CD4-positive, alpha-beta T cell treated with Interleukin-15 for 1 hour (primary cell): ENCODE measurements at regions not wholly inside any gene's neighbourhood (a gene's known extent, or its start where the extent isn't known, plus 50 kb on each side); places are given as distances from the start of the nearest gene placed in this dataset.
"Not testable (repeated sequence)": the region's sequence is repeated elsewhere in the genome, so short reads cannot be mapped to it uniquely, and the experiment has no call there.

Experiments
- DNase-seq: peaks from one replicate; pipeline ENCODE4 v3.0.0-alpha.2; 2020

GRCh38 chr5:72692651-72693442 lies 123.6 kb upstream of the TNPO1 start:
- DNase-seq = no peak

- no peak for DNase-seq
Measured at GRCh38 chr5:72692231-72692637, 124.2 kb upstream of the TNPO1 start.

GRCh38 chr5:72691751-72692150 lies 124.7 kb upstream of the TNPO1 start:
- no peak for DNase-seq

GRCh38 chr5:72688916-72689315 lies 127.5 kb upstream of the TNPO1 start:
- DNase-seq = no peak

- no peak for DNase-seq
Measured at GRCh38 chr5:72687288-72687687, 129.2 kb upstream of the TNPO1 start.

GRCh38 chr5:72682561-72682960 lies 133.9 kb upstream of the TNPO1 start:
- no peak for DNase-seq

- no peak for DNase-seq
Measured at GRCh38 chr5:72681781-72682180, 134.7 kb upstream of the TNPO1 start.

GRCh38 chr5:72677447-72677846 lies 139.0 kb upstream of the TNPO1 start:
- no peak for DNase-seq

GRCh38 chr5:72676831-72677230 lies 139.6 kb upstream of the TNPO1 start:
- DNase-seq = not testable (repeated sequence)

- no peak for DNase-seq
Measured at GRCh38 chr5:72673623-72674022, 142.8 kb upstream of the TNPO1 start.

GRCh38 chr5:72673180-72673579 lies 143.3 kb upstream of the TNPO1 start:
- DNase-seq = no peak

GRCh38 chr5:72667708-72668107 lies 148.8 kb upstream of the TNPO1 start:
- DNase-seq = no peak

- DNase-seq = no peak
Measured at GRCh38 chr5:72662936-72663335, 153.5 kb upstream of the TNPO1 start.

GRCh38 chr5:72662305-72662704 lies 154.2 kb upstream of the TNPO1 start:
- no peak for DNase-seq

- no peak for DNase-seq
Measured at GRCh38 chr5:72661405-72661804, 154.2 kb upstream of the ZNF366 start.

- no peak for DNase-seq
Measured at GRCh38 chr5:72659726-72660125, 152.5 kb upstream of the ZNF366 start.

- no peak for DNase-seq
Measured at GRCh38 chr5:72658761-72659540, 151.7 kb upstream of the ZNF366 start.

- no peak for DNase-seq
Measured at GRCh38 chr5:72658161-72658560, 151.0 kb upstream of the ZNF366 start.

GRCh38 chr5:72656756-72657513 lies 149.7 kb upstream of the ZNF366 start:
- DNase-seq = no peak

GRCh38 chr5:72656331-72656730 lies 149.1 kb upstream of the ZNF366 start:
- DNase-seq = no peak

GRCh38 chr5:72654231-72654630 lies 147.0 kb upstream of the ZNF366 start:
- no peak for DNase-seq

GRCh38 chr5:72653586-72653985 lies 146.4 kb upstream of the ZNF366 start:
- DNase-seq = no peak

- no peak for DNase-seq
Measured at GRCh38 chr5:72651779-72652178, 144.6 kb upstream of the ZNF366 start.

- no peak for DNase-seq
Measured at GRCh38 chr5:72651109-72651508, 143.9 kb upstream of the ZNF366 start.
